Stimulated activated CD4-positive, alpha-beta T cell treated with anti-CD3 and anti-CD28 coated beads, Interleukin-1b, Interleukin-23, amount 100 ng/mL, for 48 hours (primary cell): ENCODE measurements at regions not wholly inside any gene's neighbourhood (a gene's known extent, or its start where the extent isn't known, plus 50 kb on each side); places are given as distances from the start of the nearest gene placed in this dataset.

Experiments
- DNase-seq: peaks from one replicate; pipeline ENCODE4 v3.0.0-alpha.2; 2020

- no peak for DNase-seq
Observed at GRCh38 chr12:60930151-60930550, 1330.1 kb upstream of the USP15 start.

GRCh38 chr12:60935981-60936761 lies 1324.0 kb upstream of the USP15 start:
- DNase-seq = no peak

GRCh38 chr12:60947533-60947932 lies 1312.7 kb upstream of the USP15 start:
- DNase-seq = no peak

GRCh38 chr12:60967128-60967527 lies 1293.1 kb upstream of the USP15 start:
- no peak for DNase-seq

- no peak for DNase-seq
Observed at GRCh38 chr12:60977966-60978365, 1282.2 kb upstream of the USP15 start.

- no peak for DNase-seq
Observed at GRCh38 chr12:60980558-60980957, 1279.6 kb upstream of the USP15 start.

- no peak for DNase-seq
Observed at GRCh38 chr12:60981473-60981872, 1278.7 kb upstream of the USP15 start.

GRCh38 chr12:60992087-60992486 lies 1268.1 kb upstream of the USP15 start:
- DNase-seq = no peak

- no peak for DNase-seq
Observed at GRCh38 chr12:60995256-60995825, 1264.9 kb upstream of the USP15 start.

- DNase-seq = no peak
Observed at GRCh38 chr12:60997869-60998378, 1262.3 kb upstream of the USP15 start.

GRCh38 chr12:61009192-61009591 lies 1251.0 kb upstream of the USP15 start:
- DNase-seq = no peak

- no peak for DNase-seq
Observed at GRCh38 chr12:61011767-61012423, 1248.3 kb upstream of the USP15 start.

GRCh38 chr12:61018571-61018970 lies 1241.6 kb upstream of the USP15 start:
- no peak for DNase-seq

- no peak for DNase-seq
Observed at GRCh38 chr12:61023231-61023630, 1237.0 kb upstream of the USP15 start.

GRCh38 chr12:61029516-61029915 lies 1230.7 kb upstream of the USP15 start:
- DNase-seq = no peak

- DNase-seq = no peak
Observed at GRCh38 chr12:61037792-61038191, 1222.4 kb upstream of the USP15 start.

- no peak for DNase-seq
Observed at GRCh38 chr12:61043838-61044237, 1216.4 kb upstream of the USP15 start.

GRCh38 chr12:61044766-61045165 lies 1215.4 kb upstream of the USP15 start:
- DNase-seq = no peak

GRCh38 chr12:61070640-61071414 lies 1189.4 kb upstream of the USP15 start:
- no peak for DNase-seq

- DNase-seq = no peak
Observed at GRCh38 chr12:61072717-61073116, 1187.5 kb upstream of the USP15 start.

- DNase-seq = no peak
Observed at GRCh38 chr12:61095111-61095510, 1165.1 kb upstream of the USP15 start.

GRCh38 chr12:61098031-61098580 lies 1162.1 kb upstream of the USP15 start:
- no peak for DNase-seq

- DNase-seq = no peak
Observed at GRCh38 chr12:61107118-61107517, 1153.1 kb upstream of the USP15 start.
